Thoracic aorta (tissue), 2 donors: ENCODE measurements at regions not wholly inside any gene's neighbourhood (a gene's known extent, or its start where the extent isn't known, plus 50 kb on each side); places are given as distances from the start of the nearest gene placed in this dataset.

Experiments
- ATAC-seq: fragments of 150-250 bp; one replicate; pipeline ENCODE4 v1.8.0; 2017; ENCODE audit warnings: low read depth; ENCODE audit not compliant: insufficient number of reproducible peaks, low FRiP score
- DNase-seq: peaks from one replicate; pipeline ENCODE4 v3.0.0-alpha.2; 2020; ENCODE audit warnings: low spot score
- H3K27ac ChIP-seq, 2 donors: fragments of 200-600 bp; sonication (generic); 1 replicate in 1 of 2; 2 replicates in 1 of 2; pipeline ENCODE4 v1.5.1; 2016; ENCODE audit warnings: mild to moderate bottlenecking in 2 of 2, moderate library complexity in 2 of 2
- H3K27me3 ChIP-seq: fragments of 200-600 bp; sonication (generic); replicated peaks from 2 replicates; pipeline ENCODE4 v1.6.0; 2016; ENCODE audit warnings: mild to moderate bottlenecking; ENCODE audit not compliant: insufficient read depth
- H3K36me3 ChIP-seq: fragments of 200-600 bp; sonication (generic); one replicate; pipeline ENCODE4 v1.5.1; 2016
- H3K4me1 ChIP-seq, 2 donors: fragments of 200-600 bp; sonication (generic); 1 replicate in 1 of 2; 2 replicates in 1 of 2; pipeline versions ENCODE4 v1.5.1 to v1.6.0; 2016; ENCODE audit warnings: low read depth in 2 of 2, mild to moderate bottlenecking in 1 of 2; ENCODE audit not compliant: control insufficient read depth in 1 of 2
- H3K4me3 ChIP-seq: fragments of 200-600 bp; sonication (generic); 2 replicates; pipeline ENCODE4 v1.5.1; 2016; ENCODE audit warnings: mild to moderate bottlenecking
- H3K9me3 ChIP-seq: fragments of 200-600 bp; sonication (generic); 2 replicates; pipeline ENCODE4 v1.5.1; 2016
- CTCF ChIP-seq: fragments of 200-600 bp; sonication (generic); IDR thresholded peaks from one replicate; pipeline ENCODE4 v1.5.1; 2019; ENCODE audit warnings: antibody characterized with exemption

GRCh38 chr7:132030086-132030568 is 473.7 kb upstream of the PODXL start:
- DNase-seq, result no peak

DNA sequence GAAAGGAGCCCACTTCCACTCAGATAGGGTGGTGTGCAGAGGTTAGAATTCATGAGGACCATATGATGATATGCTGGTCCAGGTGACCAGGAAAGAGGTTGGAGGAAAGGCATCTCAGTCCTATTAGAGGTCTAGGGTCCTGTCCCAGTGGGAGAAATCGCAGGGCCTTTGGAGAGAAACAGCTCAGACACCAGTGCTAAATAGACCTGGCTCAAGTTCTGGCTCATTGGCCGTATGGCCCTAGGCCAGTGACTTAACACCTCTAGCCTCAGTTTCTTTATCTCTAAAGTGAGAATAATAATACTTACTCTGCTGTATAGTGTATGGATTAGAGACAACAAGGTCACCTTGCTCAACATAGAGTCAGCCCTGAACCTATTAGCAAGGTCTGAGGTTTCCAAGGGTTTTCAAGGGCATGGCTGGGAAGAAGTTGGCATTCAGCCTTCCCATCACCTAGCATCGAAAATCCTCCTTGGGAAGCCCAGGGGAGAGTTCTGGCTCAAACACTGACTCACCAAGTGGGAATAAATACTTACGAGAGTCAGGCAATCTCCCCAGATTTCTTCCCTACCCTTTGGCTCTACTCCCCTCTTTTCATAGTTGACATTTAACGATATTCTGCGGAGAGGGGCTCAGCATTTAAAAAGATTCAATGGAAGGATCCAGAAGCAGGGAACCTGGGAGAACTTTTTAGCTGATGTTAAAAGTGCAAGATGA is 473.1 kb upstream of the PODXL start:
- Histone ChIP-seq H3K9me3 (no peaks in the 10 kb centered on the region), H3K4me1 (peaks cover 13 to 21% of the 10 kb centered on the region in 2 donors), H3K36me3 (no peaks in the 10 kb centered on the region), H3K27ac (peak overlapping the region; percentile 18 to 42), H3K4me3 (no peak overlapping the region), H3K27me3 (no peaks in the 10 kb centered on the region)
- ATAC-seq (no peak), DNase-seq (no peak)
- TF ChIP-seq CTCF, result no peak

More at GRCh38 chr7:132030086-132030568, 473.7 kb upstream of the PODXL start:
- ATAC-seq, result no peak
- H3K36me3 ChIP-seq, result no peaks in the 10 kb centered on the region
- no peak overlapping the region for H3K4me3 ChIP-seq
- H3K27me3 ChIP-seq, result no peaks in the 10 kb centered on the region
- TF ChIP-seq CTCF, result no peak
- H3K27ac ChIP-seq, result peak overlapping the region; percentile 18 to 42
- H3K9me3 ChIP-seq, result no peaks in the 10 kb centered on the region
- peaks cover 13 to 26% of the 10 kb centered on the region in 2 donors for H3K4me1 ChIP-seq

GRCh38 chr7:132028144-132028920 is 471.9 kb upstream of the PODXL start:
- ATAC-seq (no peak), DNase-seq (no peak)
- Histone ChIP-seq H3K4me1 (peaks cover 13 to 25% of the 10 kb centered on the region in 2 donors), H3K27me3 (no peaks in the 10 kb centered on the region), H3K27ac (no peak overlapping the region), H3K36me3 (no peaks in the 10 kb centered on the region), H3K9me3 (no peaks in the 10 kb centered on the region), H3K4me3 (no peak overlapping the region)
- no peak for TF ChIP-seq CTCF

DNA sequence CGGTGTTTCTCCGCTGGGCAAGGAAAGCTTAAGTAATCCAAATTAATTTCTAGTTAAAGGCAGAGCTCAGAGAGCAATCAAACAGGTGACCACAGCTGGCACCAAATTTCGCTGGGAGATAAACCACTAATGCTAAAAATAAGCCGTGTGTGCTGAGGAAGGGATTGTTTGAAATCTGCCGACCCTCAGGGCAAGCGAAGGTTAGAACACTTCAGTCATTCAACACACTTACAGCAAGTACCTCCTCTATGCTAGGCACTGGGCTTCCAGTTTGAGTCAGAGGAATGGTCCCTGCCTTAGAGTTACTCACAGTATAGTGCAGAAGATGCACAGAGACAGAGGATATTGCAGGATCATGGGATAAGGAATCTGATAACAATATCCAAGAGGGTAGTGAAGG is 467.9 kb upstream of the PODXL start:
- Histone ChIP-seq H3K9me3 (no peaks in the 10 kb centered on the region), H3K36me3 (no peaks in the 10 kb centered on the region), H3K27me3 (no peaks in the 10 kb centered on the region), H3K4me1 (peaks cover 5 to 17% of the 10 kb centered on the region in 2 donors), H3K4me3 (no peak overlapping the region), H3K27ac (no peak overlapping the region)
- TF ChIP-seq CTCF, result no peak
- no peak for ATAC-seq
- DNase-seq, result no peak

DNA sequence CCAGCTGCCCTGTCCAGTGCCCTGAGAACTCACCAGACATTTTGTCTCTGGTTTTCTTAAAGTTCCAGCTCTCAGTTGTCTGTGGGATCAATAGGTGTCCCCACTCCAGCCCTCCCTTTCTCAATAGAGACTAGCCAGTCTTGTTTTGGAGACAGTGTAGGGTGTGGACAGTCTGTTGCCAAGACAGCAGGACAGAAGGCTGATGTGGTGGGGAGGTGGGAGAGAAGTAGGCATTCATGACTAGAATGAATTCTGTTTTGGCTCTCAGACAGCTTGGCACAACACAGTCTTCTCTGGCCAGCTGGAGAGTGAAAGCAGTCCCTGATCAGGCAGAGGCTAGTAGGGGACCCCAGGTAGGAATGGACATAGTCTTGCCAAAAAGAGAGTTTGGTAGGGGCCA is 467.0 kb upstream of the PODXL start:
- Histone ChIP-seq H3K36me3 (no peaks in the 10 kb centered on the region), H3K27ac (peak overlapping the region in 1 of 2 donors; percentile 35)
- ATAC-seq, result no peak

More for the DNA sequence above, 467.0 kb upstream of the PODXL start:
- H3K4me1 ChIP-seq, result peaks cover 6 to 24% of the 10 kb centered on the region in 2 donors
- H3K4me3 ChIP-seq, result no peak overlapping the region
- H3K27me3 ChIP-seq, result no peaks in the 10 kb centered on the region
- TF ChIP-seq CTCF, result no peak
- H3K9me3 ChIP-seq, result no peaks in the 10 kb centered on the region
- no peak for DNase-seq
